ENCODE measurements at regions not wholly inside any gene's neighbourhood (a gene's known extent, or its start where the extent isn't known, plus 50 kb on each side); places are given as distances from the start of the nearest gene placed in this dataset.

GRCh38 chr20:24166412-24166811 lies 177.8 kb upstream of the GGTLC1 start:
- no peak for DNase-seq

GRCh38 chr20:24166123-24166381 lies 177.5 kb upstream of the GGTLC1 start:
- DNase-seq, result no peak

DNA sequence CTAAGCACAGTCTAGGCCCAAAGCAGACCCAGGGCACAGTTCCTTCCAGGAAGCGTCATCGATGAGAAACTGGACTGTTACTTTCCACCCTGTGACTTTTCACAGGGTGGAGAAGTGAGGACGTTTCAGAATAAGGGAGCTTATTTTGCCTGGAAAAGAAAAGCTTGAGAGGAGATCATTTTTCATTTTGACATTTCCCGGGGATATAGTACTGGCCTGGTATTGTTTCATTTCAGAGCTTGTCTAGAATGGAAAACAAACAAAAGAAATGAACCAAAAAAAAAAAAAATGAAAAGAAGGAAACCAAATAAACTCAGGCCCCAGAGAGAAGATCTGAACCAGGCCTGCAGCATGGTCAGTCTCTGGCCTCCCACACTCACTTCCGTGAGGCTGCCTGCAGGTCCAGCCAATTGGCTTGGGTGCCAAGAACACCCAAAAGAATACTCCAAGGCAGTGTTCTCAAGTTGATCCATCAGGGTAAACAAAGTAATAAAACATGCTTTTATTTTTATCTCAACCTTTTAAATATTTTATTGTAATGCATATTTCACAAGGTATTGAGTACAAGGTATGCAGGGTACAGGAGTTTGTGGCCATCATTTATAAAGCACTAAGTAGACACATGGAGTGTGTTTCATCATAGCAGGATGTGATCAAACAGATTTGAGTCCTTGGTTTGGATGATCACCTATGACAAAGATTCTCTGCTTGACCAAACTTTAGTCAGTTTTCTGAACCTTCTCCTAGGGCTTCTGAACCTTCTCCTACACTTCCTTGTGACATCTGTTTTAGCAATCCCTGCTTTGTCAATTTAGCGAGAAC lies 176.9 kb upstream of the GGTLC1 start:
- no peak for DNase-seq

DNA sequence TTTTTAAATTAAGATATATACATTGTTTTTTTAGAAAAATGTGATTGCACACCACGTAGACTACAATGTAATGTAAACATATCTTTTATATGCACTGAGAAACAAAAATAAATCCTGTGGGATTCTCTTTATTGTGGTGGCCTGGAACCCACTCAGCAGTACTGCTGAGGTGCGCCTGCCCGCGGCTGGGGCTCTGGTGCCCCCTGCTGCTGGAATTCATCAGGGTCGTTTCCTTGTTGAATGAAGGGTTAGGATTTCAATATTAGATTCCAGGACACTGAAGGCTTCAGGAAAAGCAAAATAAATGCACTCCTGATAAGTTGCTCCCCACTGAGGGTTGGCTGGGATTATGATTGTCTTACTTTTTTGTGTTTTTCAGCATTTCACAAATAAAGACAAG lies 175.8 kb upstream of the GGTLC1 start:
- peak; percentile 18 for DNase-seq

DNA sequence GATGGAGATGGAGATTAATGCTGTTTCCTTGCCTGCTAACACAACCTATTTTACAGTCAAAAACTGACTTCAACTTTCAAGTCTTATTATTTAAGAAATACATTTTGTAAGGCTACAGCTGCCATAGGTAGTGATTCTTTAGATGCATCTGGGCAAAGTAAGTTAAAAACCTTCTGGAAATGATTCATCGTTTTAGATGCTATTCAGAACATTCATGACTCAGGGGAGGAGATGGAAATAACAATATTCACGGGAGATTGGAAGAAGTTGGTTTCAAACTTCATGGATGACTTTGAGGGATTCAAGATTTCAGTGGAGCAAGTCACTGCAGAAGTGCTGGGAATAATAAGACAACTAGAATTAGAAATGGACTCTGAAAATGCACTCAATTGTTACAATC lies 174.9 kb upstream of the GGTLC1 start:
- DNase-seq, result peak; percentile 11

GRCh38 chr20:24160563-24161281 lies 172.1 kb upstream of the GGTLC1 start:
- DNase-seq, result peak; percentile 76

GRCh38 chr20:24158281-24158680 lies 169.7 kb upstream of the GGTLC1 start:
- DNase-seq, result peak; percentile 8

DNA sequence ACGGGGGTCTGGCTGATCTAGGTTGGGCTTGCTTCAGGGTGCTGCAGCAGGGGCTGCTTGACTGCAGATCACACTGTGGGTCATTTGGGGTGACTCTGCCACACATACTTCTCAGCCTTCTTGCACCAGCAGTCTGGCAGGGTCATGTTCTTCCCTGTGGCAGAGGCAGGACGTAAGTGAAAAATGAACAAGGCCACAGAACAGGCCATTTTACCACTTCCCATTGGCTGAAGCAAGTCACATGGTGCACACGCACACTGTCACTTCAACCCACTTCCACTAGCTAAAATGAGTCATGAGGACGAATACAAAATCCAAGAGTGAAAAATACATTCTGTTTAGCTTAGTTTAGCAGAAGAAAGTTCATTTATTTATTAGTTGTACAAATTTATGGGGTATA lies 168.6 kb upstream of the GGTLC1 start:
- no peak for DNase-seq

DNA sequence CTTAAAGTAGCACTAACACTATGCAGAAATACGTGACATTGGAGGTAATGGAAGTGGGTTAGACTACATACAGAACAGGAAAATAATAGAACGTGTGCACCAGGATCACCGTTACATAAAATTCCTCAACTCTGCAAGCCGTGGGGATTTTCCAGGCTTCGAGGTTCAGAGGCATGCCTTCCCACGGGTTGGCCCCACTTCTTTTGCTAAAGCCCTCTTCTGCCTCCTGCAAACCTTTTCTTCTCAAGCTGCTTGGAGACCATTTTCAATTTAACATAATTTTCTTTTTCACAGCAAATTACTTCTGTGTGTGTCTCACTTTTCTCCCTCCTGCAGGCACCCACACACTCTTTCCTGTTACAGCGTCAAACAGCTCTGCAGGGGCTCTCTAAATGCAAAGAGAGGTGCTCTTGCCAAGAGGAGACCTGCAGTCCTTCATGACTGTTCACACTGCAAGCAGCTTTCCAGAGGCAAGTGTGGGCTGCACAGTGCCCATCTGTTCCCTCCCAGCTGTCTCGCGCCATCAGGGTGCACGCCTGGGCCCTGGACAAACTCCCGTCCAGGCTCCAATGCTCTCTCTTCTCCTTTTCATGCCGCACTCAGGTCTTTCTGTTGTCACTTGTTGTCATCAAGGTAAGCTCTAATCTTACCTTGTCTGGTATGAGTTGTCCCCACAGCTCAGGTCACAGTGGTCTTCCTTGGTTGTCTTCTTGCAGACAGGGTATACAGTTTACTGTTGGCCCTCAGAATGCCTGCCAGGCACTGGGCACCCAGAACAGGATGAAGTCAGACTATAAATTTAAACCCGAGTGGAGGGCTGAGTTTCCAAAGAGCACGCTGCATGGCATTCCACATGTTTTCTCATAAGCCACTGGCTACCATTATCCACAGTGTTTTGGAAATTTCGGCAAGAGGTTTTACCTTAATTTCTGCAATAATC lies 164.8 kb upstream of the GGTLC1 start:
- DNase-seq, result no peak

- no peak for DNase-seq
These were observed 163.2 kb upstream of the GGTLC1 start for GRCh38 chr20:24151621-24152294.

- no peak for DNase-seq
These were observed 161.8 kb upstream of the GGTLC1 start for GRCh38 chr20:24150406-24150805.

DNA sequence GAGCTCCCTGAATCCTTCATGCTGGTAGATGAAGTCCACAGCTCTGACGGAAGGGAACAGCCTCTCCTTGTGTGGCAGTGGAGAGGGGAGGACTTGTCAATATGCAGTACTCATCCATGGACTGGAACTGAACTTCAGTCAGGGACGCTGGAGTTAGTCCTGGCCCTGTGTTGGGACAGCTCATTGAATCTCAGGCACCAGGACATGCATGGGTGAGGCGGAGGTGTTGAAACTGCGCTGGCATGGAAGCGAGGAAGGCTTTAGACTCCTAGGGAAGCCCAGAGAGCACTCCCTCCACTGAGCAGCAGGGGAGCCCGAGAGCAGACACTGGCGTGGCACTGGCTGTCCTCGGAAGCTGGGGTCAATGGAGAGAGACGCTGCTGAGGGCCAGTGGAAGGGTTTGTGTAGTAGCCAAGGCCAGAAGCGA lies 161.3 kb upstream of the GGTLC1 start:
- DNase-seq, result no peak

- DNase-seq, result peak; percentile 58
These were observed 160.6 kb upstream of the GGTLC1 start for GRCh38 chr20:24149175-24149574.

DNA sequence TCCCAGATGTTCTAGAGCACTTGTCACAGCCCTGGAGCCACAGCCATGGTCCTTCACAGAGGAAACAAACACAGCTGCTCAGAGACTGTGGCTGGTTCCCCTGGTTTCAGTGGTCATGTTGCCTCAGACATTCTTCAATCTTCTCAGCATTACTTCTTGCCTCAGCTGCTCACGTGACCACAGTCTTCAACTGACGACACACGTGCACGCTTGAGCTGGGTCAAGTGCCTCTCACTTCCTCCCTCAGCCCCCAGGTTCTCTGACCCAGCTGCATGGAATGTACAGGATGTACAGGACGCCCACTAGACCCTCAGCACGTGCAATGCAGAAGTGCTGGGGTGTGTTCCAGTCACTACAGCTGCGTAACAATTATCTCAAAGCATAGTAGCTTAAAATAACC lies 159.8 kb upstream of the GGTLC1 start:
- no peak for DNase-seq

DNA sequence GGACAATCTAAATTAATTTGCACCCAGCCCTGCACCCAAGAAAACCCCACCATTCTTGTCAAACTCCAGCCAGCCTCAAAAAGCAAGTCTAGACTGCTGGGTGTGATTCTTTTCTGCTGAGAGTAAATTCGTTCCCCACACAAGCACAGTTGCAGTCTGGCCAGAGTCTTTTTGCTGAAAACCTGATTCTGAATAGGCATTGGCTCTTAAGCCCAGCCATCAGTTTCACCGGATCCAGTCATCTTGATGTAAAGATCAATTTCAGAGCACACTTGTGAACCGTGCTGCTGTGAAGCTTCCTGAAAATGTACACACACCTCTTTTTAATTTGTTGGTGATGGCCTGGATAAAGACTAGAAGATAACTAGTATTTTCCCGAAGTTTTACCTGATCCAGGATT lies 159.4 kb upstream of the GGTLC1 start:
- no peak for DNase-seq

DNA sequence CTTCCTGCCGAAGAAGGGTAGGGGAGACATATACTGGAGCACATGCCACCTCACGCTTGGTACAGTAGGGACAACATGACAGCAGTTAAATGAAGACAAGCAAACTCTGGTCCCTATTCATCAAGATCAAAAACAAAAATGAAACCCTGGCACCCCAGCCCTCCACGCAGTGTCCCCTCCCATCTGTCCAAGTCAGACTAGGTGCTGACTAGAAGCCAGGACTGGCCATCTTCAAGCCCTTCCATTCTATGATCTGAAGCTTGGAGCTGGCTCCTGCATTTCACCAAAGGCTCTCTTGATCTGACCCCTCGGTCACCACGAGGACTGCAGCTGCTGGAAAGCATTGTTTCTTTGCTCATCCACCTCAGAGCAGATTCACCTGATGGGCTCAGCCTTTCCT lies 158.9 kb upstream of the GGTLC1 start:
- DNase-seq, result no peak

- DNase-seq, result peak; percentile 54
These were observed 157.7 kb upstream of the GGTLC1 start for GRCh38 chr20:24146231-24146634.

DNA sequence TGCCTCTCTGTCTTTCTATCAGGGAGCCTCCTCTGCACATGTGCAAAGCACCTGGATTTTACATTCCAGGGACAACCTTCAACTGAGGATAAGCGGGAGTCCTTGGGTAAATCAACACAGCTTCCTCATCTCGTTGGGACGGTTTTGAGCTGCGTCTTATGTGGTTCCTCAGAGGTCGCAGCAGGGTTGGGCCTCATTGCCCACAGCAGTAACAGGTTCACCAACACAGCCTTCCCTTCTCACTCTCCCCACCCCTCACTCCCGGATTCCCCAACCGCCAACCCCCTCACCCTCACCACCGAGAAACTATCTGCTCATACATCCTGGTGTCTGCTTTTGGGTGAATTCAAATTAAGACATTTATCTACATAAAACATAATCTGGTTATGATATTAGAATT lies 155.8 kb upstream of the GGTLC1 start:
- no peak for DNase-seq

DNA sequence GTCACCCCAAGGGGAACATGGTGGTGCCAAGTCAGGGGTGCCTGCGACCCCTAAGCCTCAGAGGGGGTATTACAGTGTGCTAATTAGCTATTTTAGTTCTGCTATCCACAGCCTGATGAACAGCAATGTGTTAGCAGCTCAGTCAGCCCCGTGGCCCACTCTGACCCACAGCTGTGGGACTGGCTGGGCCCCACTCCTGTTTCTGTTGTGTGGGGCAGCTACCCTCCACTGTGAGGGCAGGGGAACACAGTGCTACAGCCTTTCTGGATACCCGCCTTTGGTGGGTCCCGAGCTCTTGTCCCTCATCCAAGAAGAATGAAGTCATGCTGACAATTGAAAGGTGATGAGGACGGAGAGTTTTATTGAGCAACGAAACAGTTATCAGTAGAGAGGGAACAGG lies 152.5 kb upstream of the GGTLC1 start:
- DNase-seq, result no peak

- no peak for DNase-seq
These were observed 151.3 kb upstream of the GGTLC1 start for GRCh38 chr20:24139846-24140245.

DNA sequence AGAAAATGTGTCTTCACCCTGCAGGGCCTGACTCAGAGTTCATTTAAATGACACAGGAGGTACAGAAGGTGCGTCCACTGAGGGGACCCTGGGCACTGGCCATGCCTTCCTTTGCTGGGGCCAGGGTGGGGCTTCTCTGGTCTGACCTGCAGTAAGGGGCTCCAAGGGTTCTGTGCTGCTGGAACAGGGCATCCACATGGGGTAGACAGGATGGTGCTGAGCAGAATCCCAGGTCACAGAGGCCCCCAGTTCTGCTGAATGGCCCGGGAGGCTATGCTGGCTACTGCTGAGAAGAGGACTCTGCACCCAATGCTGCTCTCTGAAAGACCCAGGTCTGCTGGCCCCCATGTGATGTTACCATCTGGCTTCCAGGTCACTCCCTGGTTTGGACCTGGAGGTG lies 150.4 kb upstream of the GGTLC1 start:
- no peak for DNase-seq

DNA sequence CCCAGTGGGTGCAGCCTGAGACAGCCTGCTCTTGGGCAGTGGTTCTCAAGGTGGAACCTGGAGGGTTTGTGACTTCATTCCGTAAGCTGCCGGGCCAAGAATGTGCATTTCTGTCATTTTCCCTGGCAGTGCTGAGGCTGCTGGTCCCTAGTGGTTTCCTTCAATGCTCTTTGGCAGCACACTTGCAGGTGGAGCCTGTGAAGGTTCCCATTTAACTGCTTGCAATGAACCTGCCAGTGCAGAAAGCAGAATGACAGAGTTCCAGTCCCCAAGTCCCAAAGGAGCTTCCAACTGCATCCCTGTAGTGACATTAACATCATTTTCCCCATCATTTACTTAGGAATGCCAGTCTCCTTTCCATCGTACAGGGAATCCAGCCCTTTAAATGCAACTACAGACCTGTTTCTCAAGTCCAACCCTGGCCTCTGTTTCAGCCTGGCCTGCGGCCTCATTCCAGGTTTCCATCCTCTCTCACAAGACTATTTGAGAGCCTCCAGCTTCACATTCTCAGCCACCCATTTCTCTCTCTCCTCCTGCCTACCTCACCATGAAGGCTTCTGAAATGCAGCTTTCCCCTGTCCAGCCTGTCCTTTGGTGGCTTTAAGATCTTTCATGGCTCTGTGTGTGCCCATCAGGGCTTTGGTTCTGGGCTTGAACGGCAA lies 149.7 kb upstream of the GGTLC1 start:
- no peak for DNase-seq

Data from fibroblast of skin of scalp (primary cell).